ENCODE measurements at regions not wholly inside any gene's neighbourhood (a gene's known extent, or its start where the extent isn't known, plus 50 kb on each side); places are given as distances from the start of the nearest gene placed in this dataset.

- Histone ChIP-seq H3K36me3 (ENCODE audit: control insufficient read depth, insufficient read depth, low read length) (no peaks in the 10 kb centered on the region), H3K4me1 (ENCODE audit: control insufficient read depth, insufficient read depth, low read length) (no peaks in the 10 kb centered on the region), H3K9me3 (ENCODE audit: control insufficient read depth, insufficient read depth, low read length) (no peaks in the 10 kb centered on the region), H3K27me3 (ENCODE audit: control insufficient read depth, insufficient read depth, low read length) (no peaks in the 10 kb centered on the region), H3K9ac (ENCODE audit: low read depth, low read length) (no peak overlapping the region), H3K4me3 (ENCODE audit: low read depth, low read length) (no peak overlapping the region)
These were observed 53.7 kb upstream of the ATP11B start for GRCh38 chr3:182739619-182740018.

- H3K9me3 ChIP-seq (ENCODE audit: control insufficient read depth, insufficient read depth, low read length), result no peaks in the 10 kb centered on the region
- no peaks in the 10 kb centered on the region for H3K36me3 ChIP-seq (ENCODE audit: control insufficient read depth, insufficient read depth, low read length)
- no peaks in the 10 kb centered on the region for H3K27me3 ChIP-seq (ENCODE audit: control insufficient read depth, insufficient read depth, low read length)
- H3K4me1 ChIP-seq (ENCODE audit: control insufficient read depth, insufficient read depth, low read length), result no peaks in the 10 kb centered on the region
- no peak overlapping the region for H3K9ac ChIP-seq (ENCODE audit: low read depth, low read length)
- H3K4me3 ChIP-seq (ENCODE audit: low read depth, low read length), result no peak overlapping the region
These were observed 52.6 kb upstream of the ATP11B start for GRCh38 chr3:182740710-182741109.

- Histone ChIP-seq H3K27me3 (ENCODE audit: control insufficient read depth, insufficient read depth, low read length) (no peaks in the 10 kb centered on the region), H3K36me3 (ENCODE audit: control insufficient read depth, insufficient read depth, low read length) (no peaks in the 10 kb centered on the region), H3K4me1 (ENCODE audit: control insufficient read depth, insufficient read depth, low read length) (no peaks in the 10 kb centered on the region), H3K9me3 (ENCODE audit: control insufficient read depth, insufficient read depth, low read length) (no peaks in the 10 kb centered on the region), H3K9ac (ENCODE audit: low read depth, low read length) (no peak overlapping the region), H3K4me3 (ENCODE audit: low read depth, low read length) (no peak overlapping the region)
These were observed 52.1 kb upstream of the ATP11B start for GRCh38 chr3:182741214-182741613.
